Activated T-cell treated with anti-CD3 and anti-CD28 coated beads, Interleukin-2, amount 50 U/mL, for 72 hours (primary cell): ENCODE measurements at regions not wholly inside any gene's neighbourhood (a gene's known extent, or its start where the extent isn't known, plus 50 kb on each side); places are given as distances from the start of the nearest gene placed in this dataset.
A peak's percentile ranks its signal among the peaks of the same experiment; 100 is the strongest.

Source experiments
- ATAC-seq, 2 donors: fragments of 150-1000 bp; cut with Tn5 transposase; replicated peaks in 1 of 2; 2 replicates each; pipeline ENCODE4 v1.10.0; 2021; ENCODE audit warnings: moderate library complexity in 2 of 2, mild to moderate bottlenecking in 1 of 2
- DNase-seq, 2 donors: peaks; one replicate each; pipeline ENCODE4 v3.0.0; 2021 to 2022; ENCODE audit warnings: mixed read lengths in 1 of 2
- H3K27ac Mint-ChIP-seq: one replicate; pipeline ENCODE4 v1.8.0; 2022; ENCODE audit warnings: mild to moderate bottlenecking, moderate library complexity, mixed read lengths
- H3K27me3 Mint-ChIP-seq: one replicate; pipeline ENCODE4 v1.8.0; 2022; ENCODE audit warnings: low read depth, mixed read lengths
- H3K36me3 Mint-ChIP-seq, 2 donors: one replicate each; pipeline ENCODE4 v1.8.0; 2022; ENCODE audit warnings: mixed read lengths in 2 of 2, mild to moderate bottlenecking in 1 of 2; ENCODE audit not compliant: insufficient read depth in 2 of 2
- H3K4me1 Mint-ChIP-seq: one replicate; pipeline ENCODE4 v1.8.0; 2022; ENCODE audit warnings: low read depth, mixed read lengths
- H3K4me3 Mint-ChIP-seq, 2 donors: one replicate each; pipeline ENCODE4 v1.8.0; 2022; ENCODE audit warnings: mild to moderate bottlenecking in 2 of 2, mixed read lengths in 2 of 2, moderate library complexity in 2 of 2
- H3K9me3 Mint-ChIP-seq, 2 donors: one replicate each; pipeline ENCODE4 v1.8.0; 2022; ENCODE audit warnings: mixed read lengths in 2 of 2

DNA sequence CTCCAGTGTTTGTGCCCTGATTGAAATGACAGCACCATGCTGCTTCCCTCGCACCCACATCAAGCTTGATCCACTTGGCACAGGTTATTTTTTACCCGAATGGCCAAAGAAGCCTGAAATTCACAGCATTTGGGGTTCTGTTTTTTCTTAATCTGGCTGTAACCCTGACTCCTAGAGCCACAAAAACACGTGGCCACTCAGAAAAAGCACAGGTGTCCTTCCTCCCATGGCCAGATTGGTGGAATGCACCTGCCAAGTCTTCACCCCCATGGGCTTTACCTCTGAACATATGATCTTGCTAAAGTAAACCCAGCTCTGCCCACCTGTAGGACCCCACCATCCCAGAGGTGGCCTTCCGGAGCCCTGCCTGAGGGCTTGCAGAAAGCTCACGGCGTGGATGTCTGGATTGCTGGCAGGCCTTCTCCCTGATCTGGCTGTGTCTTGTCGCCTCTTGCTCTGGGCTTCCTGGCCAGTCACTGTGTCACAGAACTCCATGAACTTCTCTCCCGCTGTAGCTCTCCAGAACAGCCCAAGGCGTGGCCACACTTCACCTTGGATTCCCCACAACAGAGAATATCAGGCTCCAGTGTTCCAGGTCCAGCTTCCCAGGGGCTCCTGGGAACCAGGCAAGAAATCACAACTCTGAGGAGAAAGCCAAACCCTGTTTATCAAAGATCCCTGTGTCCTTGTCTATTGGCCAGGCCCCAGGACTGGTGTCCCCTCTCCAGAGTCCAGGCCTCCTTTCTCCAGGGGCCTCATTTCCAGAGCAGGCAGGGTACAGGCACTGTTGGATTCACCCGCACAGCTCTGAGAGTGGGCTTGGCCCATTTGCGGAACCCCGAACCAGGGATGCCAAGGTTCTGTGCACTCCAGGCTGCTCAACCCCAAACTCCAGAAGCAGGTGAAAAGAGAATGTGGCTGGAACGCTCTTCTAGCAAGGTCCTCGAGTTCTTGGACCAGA is 272.5 kb downstream of the SYK start:
- Mint-ChIP-seq H3K4me1 (peaks cover 42% of the 10 kb centered on the region), H3K4me3 (no peak overlapping the region), H3K27ac (peak overlapping the region; percentile 62), H3K27me3 (no peaks in the 10 kb centered on the region), H3K36me3 (peaks cover 5 to 9% of the 10 kb centered on the region in 2 donors), H3K9me3 (no peaks in the 10 kb centered on the region)
- no peak for ATAC-seq
- no peak for DNase-seq

DNA sequence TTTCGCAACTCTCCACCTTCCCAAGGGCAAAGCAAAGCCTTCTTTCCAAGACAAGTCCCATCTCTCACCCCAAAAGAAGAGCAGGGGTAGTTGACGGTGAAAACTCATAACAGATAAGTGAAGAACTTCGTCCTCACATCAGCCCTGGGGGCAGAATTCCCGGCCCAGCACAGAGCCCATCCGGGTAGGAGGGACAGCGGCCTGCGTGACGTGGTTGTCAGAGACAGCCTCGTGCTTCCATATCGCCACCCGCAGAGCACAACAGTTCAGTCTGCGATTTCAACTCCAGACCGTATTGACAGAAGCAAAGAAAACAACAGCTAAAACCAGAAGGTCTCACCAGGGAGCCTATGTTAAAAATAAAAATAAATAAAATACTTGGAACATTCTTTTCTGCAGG is 273.2 kb downstream of the SYK start:
- H3K4me1 Mint-ChIP-seq, result peaks cover 34% of the 10 kb centered on the region
- peaks cover 2 to 3% of the 10 kb centered on the region in 2 donors for H3K36me3 Mint-ChIP-seq
- DNase-seq, result no peak
- no peak overlapping the region for H3K27ac Mint-ChIP-seq
- H3K4me3 Mint-ChIP-seq, result no peak overlapping the region
- no peaks in the 10 kb centered on the region for H3K27me3 Mint-ChIP-seq
- no peak for ATAC-seq
- no peaks in the 10 kb centered on the region for H3K9me3 Mint-ChIP-seq

DNA sequence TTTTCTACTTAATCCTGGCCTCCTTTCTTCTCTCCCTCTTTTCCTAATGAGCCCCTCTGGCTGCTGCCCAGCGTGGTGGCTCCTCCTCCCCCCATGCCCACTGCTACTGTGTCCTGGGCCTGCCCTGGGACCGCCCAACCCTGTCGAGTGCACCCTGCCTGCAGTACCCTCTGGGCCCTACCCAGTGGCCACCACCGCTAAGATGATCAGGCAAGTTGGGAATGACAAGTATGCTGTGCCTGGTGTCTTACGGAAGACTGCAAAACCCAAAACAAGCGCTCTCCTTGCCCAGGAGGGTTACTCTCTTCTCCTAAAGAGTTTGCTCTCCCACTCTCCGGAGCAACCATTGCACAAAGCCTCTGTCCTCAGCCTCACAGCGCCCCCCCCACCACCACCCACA is 273.7 kb downstream of the SYK start:
- DNase-seq (no peak), ATAC-seq (no peak)
- H3K4me1 Mint-ChIP-seq, result peaks cover 32% of the 10 kb centered on the region
- H3K27me3 Mint-ChIP-seq, result no peaks in the 10 kb centered on the region
- no peaks in the 10 kb centered on the region for H3K9me3 Mint-ChIP-seq
- no peak overlapping the region for H3K4me3 Mint-ChIP-seq
- H3K36me3 Mint-ChIP-seq, result peaks cover 3% of the 10 kb centered on the region in 2 donors
- H3K27ac Mint-ChIP-seq, result no peak overlapping the region

DNA sequence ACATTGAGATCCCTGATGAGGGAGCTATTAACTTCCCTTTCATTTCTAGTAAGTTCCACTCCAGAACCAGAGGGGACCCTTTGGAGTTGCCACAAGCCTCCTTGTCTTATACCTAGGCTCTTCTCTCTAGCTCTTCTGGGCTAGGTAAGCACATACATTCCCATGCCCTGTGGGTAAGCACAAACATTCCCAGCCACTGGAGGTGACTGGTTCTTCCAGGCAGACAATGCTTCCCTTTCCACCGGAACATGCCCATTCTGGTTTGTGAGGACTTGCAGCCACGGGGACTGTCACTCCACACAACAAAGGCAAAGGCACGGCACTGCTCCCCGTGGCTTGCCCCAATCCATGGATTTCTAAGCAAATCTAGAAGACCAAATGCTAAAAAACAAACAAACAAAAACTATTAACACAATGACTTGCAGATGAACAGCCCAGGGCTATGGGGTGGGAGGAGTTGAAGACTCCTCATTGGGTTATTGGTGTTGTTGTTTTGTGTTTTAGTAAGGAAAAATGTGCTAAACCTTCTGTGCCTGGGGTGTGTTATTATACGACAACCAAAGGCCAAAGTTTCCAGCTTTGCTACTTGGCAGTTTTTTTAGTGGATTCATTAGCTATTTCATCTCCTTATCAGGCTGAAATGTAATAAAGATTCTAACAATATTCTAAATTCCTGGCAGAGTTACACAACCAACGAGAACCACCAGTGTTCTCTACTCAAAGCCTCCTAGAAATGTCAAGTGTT is 276.2 kb downstream of the SYK start:
- Mint-ChIP-seq H3K27me3 (no peaks in the 10 kb centered on the region), H3K36me3 (peaks cover 6 to 7% of the 10 kb centered on the region in 2 donors), H3K9me3 (peaks cover 2 to 3% of the 10 kb centered on the region in 2 donors), H3K27ac (no peak overlapping the region), H3K4me3 (no peak overlapping the region), H3K4me1 (peaks cover 13% of the 10 kb centered on the region)
- no peak for ATAC-seq
- DNase-seq, result no peak

DNA sequence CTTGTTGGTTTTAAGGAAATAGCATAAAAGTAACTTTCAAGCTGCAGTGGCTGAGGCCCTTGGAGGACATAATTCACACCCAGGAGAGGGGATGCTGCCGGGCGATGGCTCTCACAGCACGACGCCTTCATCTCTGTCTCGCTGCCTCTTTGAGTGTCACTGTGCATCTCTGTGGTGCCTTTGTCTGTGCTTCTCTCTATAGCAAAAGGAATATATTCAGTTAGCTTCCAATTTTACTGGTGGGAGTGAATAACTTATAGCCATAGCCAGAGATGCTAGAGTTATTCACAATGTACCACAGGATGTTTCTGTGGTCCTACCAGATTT is 276.7 kb downstream of the SYK start:
- H3K9me3 Mint-ChIP-seq, result peaks cover 2 to 3% of the 10 kb centered on the region in 2 donors
- no peak for DNase-seq
- ATAC-seq, result no peak
- H3K4me1 Mint-ChIP-seq, result peaks cover 11% of the 10 kb centered on the region
- H3K27me3 Mint-ChIP-seq, result no peaks in the 10 kb centered on the region
- no peak overlapping the region for H3K4me3 Mint-ChIP-seq
- peaks cover 6 to 8% of the 10 kb centered on the region in 2 donors for H3K36me3 Mint-ChIP-seq
- H3K27ac Mint-ChIP-seq, result no peak overlapping the region

DNA sequence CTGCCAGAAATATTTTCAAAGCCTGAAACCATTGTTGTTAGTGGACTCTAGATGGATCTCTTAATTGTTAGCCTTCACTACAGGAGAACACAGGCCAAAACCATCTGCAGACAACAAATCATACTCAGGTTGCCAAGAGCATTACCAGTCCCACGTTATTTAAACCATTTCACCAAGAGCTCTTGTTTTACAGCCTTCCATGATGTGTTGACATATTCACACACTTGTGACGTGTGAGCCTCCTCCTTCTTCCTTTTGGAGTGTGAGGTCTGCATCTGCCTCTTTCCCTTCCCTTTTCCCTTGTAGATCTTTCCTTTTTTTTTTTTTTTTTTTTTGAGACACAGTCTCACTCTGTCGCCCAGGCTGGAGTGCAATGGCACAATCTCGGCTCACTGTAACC is 279.0 kb downstream of the AUH start:
- H3K4me1 Mint-ChIP-seq, result peaks cover 32% of the 10 kb centered on the region
- no peaks in the 10 kb centered on the region for H3K27me3 Mint-ChIP-seq
- no peak overlapping the region for H3K27ac Mint-ChIP-seq
- peaks cover 9 to 11% of the 10 kb centered on the region in 2 donors for H3K36me3 Mint-ChIP-seq
- peaks cover 3 to 4% of the 10 kb centered on the region in 2 donors for H3K9me3 Mint-ChIP-seq
- ATAC-seq (no peak), DNase-seq (no peak)
- no peak overlapping the region for H3K4me3 Mint-ChIP-seq

DNA sequence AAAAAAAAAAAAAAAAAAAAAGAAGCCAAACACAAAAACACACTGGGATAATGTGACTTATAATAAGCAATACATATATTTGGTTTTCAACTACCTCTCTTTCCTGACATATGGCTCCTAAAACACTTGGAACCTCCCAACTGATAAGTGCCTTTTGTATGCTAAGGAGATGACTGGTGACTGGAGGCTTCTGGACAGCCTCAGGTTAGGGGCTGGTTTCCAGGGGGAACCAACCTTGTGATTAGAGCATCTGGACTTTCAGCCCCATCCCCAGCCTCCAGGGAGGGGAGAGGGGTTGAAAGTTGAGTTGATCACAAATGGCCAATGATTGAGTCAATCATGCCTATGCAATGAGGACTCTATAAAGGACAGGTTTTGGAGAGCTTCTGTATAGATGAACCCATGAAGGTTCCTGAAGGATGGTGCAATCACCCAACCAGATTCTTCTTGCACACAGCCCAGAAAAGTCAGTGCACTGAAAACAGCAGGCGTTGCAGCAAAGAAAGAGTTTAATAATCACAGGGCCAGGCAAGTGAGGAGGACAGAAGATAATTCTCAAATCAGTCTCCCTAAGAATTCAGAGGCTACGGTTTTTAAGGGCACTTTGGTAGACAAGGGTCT is 276.7 kb downstream of the AUH start:
- Mint-ChIP-seq H3K36me3 (peaks cover 9 to 22% of the 10 kb centered on the region in 2 donors), H3K27ac (no peak overlapping the region)

DNA sequence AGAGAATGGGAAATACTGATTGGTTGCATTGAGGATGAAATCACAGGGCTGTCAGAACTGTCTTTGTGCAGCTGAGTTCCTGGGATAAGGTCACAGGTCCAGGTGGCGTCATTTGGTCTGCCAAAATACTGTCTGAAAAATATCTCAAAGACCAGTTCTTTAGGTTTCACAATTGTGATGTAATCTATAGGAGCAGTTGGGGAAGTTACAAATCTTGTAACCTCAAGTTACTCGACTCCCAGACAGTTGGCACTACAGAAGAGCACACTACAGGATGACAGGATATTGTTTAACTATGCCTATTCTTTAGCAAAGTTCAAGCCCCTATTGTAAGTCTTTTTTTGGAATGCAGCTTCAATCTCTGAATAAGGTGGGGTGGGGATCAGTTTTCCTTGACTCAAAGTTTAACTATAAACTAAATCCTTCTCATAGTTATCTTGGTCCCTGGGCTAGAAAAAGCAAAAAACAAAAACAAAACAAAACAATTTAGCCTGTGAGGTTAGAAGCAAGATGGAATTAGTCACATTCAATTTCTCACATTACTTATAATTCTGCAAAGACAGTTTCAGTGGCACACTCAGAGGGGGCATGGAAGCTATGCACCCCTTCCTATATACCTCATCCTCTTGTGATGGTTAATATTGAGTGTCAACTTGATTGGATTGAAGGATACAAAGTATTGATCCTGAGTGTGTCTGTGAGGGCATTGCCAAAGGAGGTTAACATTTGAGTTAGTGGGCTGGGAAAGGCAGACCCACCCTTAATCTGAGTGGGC is 276.0 kb downstream of the AUH start:
- peak overlapping the region in 1 of 2 donors; percentile 37 for H3K4me3 Mint-ChIP-seq
- H3K36me3 Mint-ChIP-seq, result peaks cover 9 to 22% of the 10 kb centered on the region in 2 donors
- ATAC-seq, result peak; percentile 74
- peaks cover 4 to 5% of the 10 kb centered on the region in 2 donors for H3K9me3 Mint-ChIP-seq
- no peak for DNase-seq
- H3K4me1 Mint-ChIP-seq, result peaks cover 50% of the 10 kb centered on the region
- H3K27ac Mint-ChIP-seq, result no peak overlapping the region
- no peaks in the 10 kb centered on the region for H3K27me3 Mint-ChIP-seq

More for the DNA sequence above, 276.7 kb downstream of the AUH start:
- DNase-seq, result no peak
- no peak for ATAC-seq
- peak overlapping the region in 1 of 2 donors; percentile 13 for H3K4me3 Mint-ChIP-seq
- H3K9me3 Mint-ChIP-seq, result peaks cover 4 to 5% of the 10 kb centered on the region in 2 donors
- peaks cover 47% of the 10 kb centered on the region for H3K4me1 Mint-ChIP-seq
- no peaks in the 10 kb centered on the region for H3K27me3 Mint-ChIP-seq

DNA sequence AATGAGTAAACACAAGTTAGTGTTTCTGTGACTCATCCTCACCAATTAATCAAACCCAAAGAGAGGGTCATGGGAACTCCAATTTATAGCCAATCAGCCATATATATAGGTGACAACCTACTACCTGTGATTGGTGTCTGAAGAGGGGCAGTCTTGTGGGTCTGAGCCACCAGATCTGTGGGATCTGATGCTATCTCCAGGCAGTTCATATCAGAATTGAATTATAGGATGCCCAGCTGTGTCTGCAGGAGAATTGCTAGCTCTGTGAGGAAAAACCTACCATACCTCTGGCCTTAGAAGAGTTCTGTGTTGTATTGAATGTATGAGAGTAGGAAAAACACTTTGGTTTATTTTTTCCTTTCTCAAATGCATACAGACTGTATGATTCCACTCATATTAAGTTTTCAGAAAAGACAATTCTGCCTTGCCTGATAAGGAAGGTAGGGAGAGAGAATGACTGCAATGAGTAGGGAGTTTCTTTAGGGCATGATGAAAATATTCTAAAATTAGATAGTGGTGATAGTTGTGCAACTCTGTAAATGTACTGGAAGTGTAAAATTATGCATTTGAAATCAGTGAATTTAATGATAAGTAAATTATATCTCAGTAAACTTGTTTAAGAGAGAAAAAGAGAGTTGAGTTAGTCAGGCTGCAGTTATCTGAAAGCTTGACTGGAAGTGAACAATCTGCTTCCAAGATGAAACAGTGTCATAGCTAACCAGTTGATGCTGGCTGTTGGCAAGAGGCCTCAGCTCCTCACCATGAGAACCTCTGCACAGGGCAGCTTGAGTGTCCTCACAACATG is 274.9 kb downstream of the AUH start:
- peaks cover 4 to 5% of the 10 kb centered on the region in 2 donors for H3K9me3 Mint-ChIP-seq
- H3K36me3 Mint-ChIP-seq, result peaks cover 11 to 22% of the 10 kb centered on the region in 2 donors
- ATAC-seq (peak in 1 of 2 donors; percentile 37), DNase-seq (no peak)
- peak overlapping the region; percentile 78 for H3K27ac Mint-ChIP-seq
- no peaks in the 10 kb centered on the region for H3K27me3 Mint-ChIP-seq
- H3K4me1 Mint-ChIP-seq, result peaks cover 52% of the 10 kb centered on the region
- H3K4me3 Mint-ChIP-seq, result peak overlapping the region in 1 of 2 donors; percentile 20

DNA sequence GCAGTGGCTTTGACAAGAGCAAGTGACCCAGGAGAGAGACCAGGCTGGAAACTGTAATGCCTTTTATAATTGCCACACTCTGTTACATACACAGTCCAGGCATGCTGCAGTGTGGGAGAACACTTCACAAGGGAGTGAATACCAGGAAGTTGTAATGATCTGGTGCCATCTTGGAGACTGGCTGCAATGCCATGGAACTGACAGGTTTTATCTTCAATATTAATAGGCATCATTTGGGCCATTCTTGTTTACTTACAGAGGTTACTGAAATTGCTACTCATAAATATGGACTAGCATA is 274.3 kb downstream of the AUH start:
- no peak overlapping the region for H3K4me3 Mint-ChIP-seq
- H3K27me3 Mint-ChIP-seq, result no peaks in the 10 kb centered on the region
- peaks cover 11 to 22% of the 10 kb centered on the region in 2 donors for H3K36me3 Mint-ChIP-seq
- H3K4me1 Mint-ChIP-seq, result peaks cover 56% of the 10 kb centered on the region
- DNase-seq (no peak), ATAC-seq (no peak)
- peaks cover 4 to 7% of the 10 kb centered on the region in 2 donors for H3K9me3 Mint-ChIP-seq
- H3K27ac Mint-ChIP-seq, result peak overlapping the region; percentile 78

DNA sequence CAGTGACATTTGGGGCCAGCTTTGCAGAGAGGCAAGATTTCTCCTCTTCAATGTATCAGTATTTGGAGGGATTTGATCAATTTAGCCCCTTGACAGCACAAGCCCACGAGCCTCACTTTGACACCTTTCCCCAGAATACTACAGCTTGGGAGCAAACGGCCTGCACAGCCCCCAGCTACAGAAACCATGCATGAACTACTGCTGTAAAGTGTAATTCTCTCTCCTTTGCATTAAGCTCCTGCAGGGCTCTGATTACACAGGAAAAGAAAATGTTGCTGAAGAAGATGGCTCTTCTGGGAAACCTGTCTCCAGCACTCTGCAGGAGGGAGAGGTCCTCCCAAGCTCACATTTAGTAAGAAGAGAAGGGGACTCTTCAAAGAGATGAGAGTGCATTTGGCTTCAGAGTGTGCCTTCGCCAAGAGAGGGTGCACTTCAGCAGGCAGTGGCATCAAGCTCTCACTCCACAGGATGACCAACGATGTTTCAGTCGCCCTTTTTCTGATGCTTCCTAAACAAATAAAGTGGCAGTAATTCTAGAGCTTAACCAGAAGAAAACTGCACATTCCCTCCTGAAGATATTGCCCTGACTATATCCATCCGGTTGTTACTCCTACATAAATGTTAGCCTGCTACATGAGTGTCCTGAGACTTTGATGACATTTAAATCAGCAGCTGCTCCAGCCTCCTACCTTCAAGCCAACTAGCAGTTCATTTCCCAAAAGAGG is 272.2 kb downstream of the AUH start:
- H3K27me3 Mint-ChIP-seq, result no peaks in the 10 kb centered on the region
- H3K4me3 Mint-ChIP-seq, result no peak overlapping the region
- peak overlapping the region; percentile 80 for H3K27ac Mint-ChIP-seq
- peak; percentile 16 to 36 for DNase-seq
- H3K4me1 Mint-ChIP-seq, result peaks cover 65% of the 10 kb centered on the region
- H3K36me3 Mint-ChIP-seq, result peaks cover 18 to 33% of the 10 kb centered on the region in 2 donors
- peak; percentile 54 to 55 for ATAC-seq
- H3K9me3 Mint-ChIP-seq, result peaks cover 11 to 13% of the 10 kb centered on the region in 2 donors

DNA sequence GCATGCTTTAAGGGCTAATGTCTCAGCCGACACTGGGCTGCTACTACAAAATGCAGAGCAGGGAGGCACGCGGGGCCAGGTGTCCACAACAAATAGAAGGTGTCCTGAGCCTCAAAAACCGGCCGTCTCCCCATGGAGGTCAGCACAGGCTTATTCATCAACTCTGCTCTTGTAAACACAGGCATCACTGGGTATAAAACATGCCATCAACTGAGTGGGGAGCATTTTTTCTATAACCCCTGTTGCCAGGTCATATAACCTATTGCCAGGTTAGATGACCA is 271.6 kb downstream of the AUH start:
- H3K27me3 Mint-ChIP-seq, result no peaks in the 10 kb centered on the region
- peak overlapping the region; percentile 80 for H3K27ac Mint-ChIP-seq
- DNase-seq (no peak), ATAC-seq (no peak)
- H3K4me1 Mint-ChIP-seq, result peaks cover 67% of the 10 kb centered on the region
- H3K36me3 Mint-ChIP-seq, result peaks cover 18 to 36% of the 10 kb centered on the region in 2 donors
- no peak overlapping the region for H3K4me3 Mint-ChIP-seq
- H3K9me3 Mint-ChIP-seq, result peaks cover 11 to 13% of the 10 kb centered on the region in 2 donors
